ENCODE measurements at regions not wholly inside any gene's neighbourhood (a gene's known extent, or its start where the extent isn't known, plus 50 kb on each side); places are given as distances from the start of the nearest gene placed in this dataset.

GRCh38 chr6:43877036-43877435, 107.0 kb downstream of the VEGFA start:
- no peak for DNase-seq

GRCh38 chr6:43876602-43877001, 106.6 kb downstream of the VEGFA start:
- no peak for DNase-seq

- no peak for DNase-seq
Observed at GRCh38 chr6:43875849-43876572, 106.0 kb downstream of the VEGFA start.

DNA sequence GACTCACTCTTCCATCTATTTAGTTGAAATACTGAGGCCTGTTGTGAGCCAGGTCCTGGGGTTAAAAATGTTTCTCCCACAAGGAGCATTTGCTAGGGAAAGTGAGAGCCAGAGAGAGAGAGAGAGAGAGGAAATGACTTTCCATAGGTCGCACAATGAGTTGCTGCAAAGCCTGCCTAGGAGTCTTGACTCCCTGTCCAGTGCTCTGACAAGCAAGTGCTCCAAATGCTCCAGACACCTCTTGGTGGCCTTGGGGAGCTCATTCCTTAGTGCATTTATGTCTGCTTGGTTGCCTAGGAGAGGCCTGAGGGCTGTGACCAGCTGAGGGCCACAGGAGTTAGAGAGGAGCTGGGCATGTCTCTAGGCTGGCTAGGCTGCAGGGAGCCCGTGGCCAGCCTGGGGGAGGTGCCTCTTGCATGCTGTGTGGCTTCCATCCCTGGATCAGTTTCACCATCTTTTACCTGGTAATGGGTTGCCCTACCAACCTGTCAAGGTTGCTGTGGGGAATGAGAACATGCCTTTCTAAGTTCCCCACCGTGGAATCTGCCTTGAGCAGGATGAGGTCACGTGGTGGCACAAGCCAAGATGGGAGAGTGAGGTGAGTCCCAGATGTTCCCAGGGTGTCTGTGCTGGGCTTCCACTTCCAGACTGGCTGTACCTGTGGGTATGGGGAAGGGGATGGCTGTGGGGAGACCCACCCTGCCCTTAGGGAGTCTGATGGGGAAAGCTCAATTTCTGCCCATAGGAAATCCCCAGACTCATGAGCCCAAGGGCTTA, 105.0 kb downstream of the VEGFA start:
- no peak for DNase-seq

GRCh38 chr6:43873806-43874714, 104.0 kb downstream of the VEGFA start:
- no peak for DNase-seq

- no peak for DNase-seq
Observed at GRCh38 chr6:43871933-43872332, 101.9 kb downstream of the VEGFA start.

DNA sequence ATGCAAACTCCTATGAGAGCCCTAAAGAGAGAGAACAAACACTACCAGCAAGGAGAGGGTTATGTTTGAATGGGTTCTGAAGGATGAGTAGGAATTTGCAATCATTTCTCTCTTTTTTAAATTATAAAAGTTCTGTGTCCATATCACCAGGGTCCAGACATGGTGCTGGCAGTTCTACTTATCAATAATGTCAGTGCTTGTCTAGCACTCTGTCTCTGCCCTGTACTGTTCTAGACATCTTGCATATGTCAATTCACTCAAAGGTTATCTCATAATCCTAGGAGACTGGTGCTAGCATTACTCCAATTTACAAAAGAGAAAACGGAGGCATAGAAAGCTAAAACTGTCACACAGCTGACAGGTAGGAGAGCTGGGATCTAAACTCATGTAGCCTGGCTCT, 101.3 kb downstream of the VEGFA start:
- no peak for DNase-seq

DNA sequence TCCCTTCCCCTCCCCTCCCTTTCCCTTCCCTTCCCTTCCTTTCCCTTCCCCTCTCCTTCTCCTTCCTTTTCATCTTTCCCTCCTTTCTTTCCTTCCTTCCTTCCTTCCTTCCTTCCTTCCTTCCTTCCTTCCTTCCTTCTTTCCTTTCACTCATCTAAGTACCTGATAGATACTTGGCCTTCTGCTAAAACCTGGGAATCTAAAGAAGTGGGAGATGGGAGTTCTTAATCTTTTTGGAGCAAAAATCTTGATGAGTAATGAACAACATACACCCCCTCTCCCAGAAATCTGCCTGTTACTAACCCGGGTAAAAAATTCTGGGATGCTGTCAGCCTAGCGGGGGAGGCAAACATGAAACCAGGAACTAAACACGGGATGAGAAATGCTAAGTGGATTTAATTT, 100.7 kb downstream of the VEGFA start:
- peak in 5 of 58 donors; percentile 12 to 48 (median 16) for DNase-seq

DNA sequence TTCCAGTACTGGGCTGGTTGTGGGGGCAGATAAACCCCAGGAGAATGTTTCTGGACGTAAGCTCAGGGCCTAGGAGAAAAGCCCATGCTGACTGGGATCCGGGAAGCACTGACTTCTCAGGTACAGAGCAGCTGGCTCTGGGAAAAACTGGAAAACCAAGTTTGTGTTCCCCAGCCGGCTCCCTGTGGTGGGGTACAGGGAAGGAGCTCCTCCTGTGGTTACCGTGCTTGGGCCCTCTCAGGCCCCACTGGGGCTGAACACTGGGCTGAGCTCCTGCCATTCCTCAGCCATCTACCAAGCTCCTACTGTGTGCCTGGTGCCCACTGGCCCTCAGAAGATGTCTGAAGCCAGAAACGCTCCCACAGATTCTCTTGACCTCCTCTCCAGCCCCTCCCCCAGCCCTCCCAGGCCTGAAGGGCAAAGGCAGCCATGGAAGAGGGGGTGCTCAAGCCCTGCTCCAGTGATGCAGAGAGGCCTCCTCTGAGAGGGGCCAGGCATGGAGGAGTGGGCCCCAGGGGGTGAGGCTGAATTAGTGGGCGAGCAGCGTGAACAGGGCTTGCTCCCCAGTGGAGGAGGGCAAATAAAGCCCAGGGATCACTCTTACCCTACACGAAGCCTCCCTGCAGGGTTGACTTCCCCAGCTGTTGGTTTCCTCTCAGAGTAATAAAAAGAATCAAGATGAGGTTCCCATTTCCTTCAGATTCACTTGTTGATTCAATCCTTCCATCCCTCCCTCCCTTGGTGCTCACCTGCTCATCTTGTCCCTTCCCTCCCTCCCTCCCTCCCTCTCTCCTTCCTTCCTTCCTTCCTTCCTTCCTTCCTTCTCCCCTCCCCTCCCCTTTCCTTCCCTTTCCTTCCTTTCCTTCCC, 100.0 kb downstream of the VEGFA start:
- DNase-seq, result no peak

DNA sequence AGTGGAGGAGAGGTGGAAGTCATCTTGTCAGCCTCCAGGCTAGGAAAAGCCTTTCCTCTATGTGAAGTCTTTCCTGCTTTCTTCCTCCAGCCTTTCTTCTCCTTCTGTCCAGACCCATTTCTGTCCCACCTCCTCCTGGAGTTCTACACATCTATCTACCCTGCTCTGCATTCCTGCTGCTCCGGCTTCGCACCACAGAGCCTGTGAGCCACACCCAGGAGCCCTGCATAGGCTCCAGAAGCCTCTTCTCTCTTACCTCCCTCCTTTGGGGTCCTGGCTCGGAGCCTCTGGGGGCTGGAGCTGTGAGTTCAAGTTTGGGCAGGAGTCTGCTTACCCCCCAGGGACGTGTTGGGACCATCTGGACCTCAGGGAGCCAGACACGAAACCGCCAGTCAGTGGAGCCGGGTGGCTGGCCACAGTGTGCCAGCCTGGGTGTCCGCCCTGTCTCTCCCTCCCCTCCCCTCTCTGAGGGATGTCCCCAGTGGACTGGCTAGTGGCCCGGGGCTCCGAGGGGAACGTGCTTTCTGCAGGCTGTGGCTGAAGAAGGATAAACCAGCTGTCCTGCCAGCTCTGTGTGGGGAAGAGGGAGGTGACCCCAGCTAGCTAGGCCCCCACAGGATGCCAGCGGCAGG, 99.2 kb downstream of the VEGFA start:
- no peak for DNase-seq

DNA sequence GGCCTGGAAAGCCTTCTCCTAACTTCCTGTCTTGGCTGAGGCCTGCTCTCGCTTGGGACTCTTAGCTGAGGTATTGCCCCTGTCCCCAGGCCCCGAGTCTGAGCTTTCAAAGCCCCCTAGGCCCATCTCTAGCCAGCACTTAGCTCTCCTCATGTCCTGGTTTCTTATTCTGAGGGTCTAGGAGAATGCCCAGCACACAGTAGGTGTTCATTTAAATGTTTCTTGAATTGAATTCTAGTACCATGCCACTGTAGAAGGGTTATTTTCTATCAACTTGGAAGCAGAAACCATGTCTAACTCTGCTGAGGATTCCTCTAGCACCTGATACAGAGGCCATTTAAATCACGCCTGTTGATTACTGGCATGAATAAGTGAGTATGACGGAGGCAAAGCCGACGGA, 98.5 kb downstream of the VEGFA start:
- no peak for DNase-seq

- DNase-seq, result no peak
Observed at GRCh38 chr6:43867996-43868395, 98.0 kb downstream of the VEGFA start.

GRCh38 chr6:43867246-43867645, 97.2 kb downstream of the VEGFA start:
- no peak for DNase-seq

DNA sequence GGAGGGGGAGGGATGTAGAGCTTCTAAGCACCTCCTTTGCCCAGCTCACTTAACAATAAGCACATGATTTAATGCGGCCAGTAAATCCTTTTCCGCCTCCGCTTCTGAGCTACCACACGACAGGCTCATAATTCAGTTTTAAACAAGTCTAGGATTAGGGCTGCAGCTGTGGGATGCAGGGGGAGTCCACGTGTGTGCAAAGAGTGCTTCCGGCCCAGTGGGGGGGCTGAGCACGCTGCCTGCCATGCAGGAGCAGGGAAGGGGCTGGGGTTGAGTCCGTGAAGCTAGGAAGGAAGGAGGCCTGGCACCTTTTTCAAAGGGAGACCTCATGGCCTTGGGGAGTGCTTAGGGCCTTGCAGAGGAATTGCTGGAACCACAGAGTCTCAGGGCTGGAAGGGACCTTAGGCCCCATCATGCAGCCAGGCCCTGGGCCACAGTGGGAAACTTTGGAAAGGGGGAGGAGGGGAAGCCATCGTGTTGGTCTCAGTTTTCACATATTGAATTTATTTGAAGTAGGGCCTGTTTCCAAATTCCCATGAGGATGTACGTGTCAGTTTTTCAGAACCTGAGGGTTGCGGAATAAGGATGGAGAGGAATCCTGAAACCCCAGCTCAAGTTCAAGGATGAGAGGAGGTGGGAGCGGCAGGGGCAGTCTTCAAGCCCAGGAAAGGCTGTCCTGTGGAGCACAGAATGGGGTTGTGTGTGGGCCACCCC, 96.1 kb downstream of the VEGFA start:
- DNase-seq, result no peak

- no peak for DNase-seq
Observed at GRCh38 chr6:43865086-43865485, 95.1 kb downstream of the VEGFA start.

- no peak for DNase-seq
Observed at GRCh38 chr6:43862925-43863324, 92.9 kb downstream of the VEGFA start.

- no peak for DNase-seq
Observed at GRCh38 chr6:43861212-43861894, 91.3 kb downstream of the VEGFA start.

- DNase-seq, result no peak
Observed at GRCh38 chr6:43860285-43860684, 90.3 kb downstream of the VEGFA start.

GRCh38 chr6:43859213-43859612, 89.2 kb downstream of the VEGFA start:
- DNase-seq, result no peak
